ENCODE measurements at regions not wholly inside any gene's neighbourhood (a gene's known extent, or its start where the extent isn't known, plus 50 kb on each side); places are given as distances from the start of the nearest gene placed in this dataset.
"Not testable (repeated sequence)": the region's sequence is repeated elsewhere in the genome, so short reads cannot be mapped to it uniquely, and the experiment has no call there.

DNA sequence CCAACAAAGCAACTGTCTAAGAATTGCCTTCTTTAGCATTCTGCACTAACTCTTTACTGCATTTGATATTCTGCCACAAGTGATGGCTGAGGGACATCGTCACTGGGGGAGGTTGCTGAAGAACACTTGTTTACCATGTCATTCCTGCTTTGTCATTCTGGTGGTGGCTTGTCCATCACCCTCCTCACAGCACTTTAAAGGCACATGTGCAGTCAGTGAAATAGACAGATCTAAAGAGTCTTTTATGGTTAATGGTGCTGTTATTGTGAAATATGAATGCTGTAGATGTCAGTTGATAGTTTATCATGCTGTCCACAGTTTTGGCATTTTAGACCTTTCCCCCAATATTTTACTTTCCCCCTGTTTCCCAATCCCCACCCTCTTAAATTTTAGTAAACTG lies 120.9 kb upstream of the TSC22D1 start:
- DNase-seq, result no peak

DNA sequence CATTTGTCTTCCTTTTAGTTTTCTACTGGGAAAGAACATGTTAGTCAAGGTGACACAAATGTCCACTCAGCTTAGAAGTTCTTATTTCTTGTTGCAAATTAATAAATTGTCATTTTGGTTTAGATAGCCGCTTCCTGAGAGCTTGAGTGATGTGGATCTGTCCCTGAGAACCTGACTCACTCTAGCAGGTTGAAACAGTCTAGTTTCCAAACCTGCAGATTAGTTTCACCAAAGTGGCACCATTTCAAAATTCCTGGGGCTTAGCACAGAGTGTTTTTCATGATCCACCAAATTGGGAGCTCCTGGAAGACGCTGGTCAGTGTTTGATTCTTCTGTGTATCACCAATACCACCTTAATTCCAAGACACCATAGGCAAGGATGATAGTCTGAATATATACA lies 119.4 kb upstream of the TSC22D1 start:
- DNase-seq, result no peak

DNA sequence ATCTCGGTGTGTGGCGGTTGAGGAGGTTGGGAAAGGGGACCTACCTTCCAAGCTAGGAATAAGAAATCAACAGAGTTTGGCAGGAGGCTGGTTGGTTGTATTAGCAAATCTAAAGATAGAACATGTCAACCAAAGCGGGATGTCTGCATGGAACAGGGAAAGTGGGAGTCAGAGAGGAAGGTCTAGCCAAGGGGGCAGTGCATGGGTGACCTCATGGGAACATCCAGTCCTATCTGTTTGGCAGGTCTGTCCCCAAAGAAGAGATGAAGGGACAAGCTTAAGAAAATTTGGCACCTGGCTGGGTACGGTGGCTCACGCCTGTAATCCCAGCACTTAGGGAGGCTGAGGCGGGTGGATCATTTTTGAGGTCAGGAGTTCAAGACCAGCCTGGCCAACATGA lies 118.7 kb upstream of the TSC22D1 start:
- no peak for DNase-seq

DNA sequence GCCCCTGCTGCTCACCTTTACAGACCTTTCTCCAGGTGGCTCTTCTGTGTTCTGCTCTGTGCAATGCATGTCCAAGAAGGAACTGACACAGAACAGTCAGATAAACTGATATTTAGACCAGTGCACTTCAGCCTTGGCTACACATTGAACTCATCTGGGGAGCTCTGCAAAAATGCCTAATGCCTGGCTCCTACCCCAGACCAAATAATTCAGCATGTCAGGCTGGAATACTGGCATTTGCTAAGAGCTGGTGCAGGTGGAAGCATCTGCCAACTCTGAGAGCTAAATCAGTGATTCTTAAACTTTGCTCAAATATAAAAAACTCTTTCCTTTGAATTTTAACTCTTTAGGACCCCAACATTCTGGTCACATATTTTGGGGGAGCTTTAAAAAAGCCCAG lies 118.2 kb upstream of the TSC22D1 start:
- no peak for DNase-seq

DNA sequence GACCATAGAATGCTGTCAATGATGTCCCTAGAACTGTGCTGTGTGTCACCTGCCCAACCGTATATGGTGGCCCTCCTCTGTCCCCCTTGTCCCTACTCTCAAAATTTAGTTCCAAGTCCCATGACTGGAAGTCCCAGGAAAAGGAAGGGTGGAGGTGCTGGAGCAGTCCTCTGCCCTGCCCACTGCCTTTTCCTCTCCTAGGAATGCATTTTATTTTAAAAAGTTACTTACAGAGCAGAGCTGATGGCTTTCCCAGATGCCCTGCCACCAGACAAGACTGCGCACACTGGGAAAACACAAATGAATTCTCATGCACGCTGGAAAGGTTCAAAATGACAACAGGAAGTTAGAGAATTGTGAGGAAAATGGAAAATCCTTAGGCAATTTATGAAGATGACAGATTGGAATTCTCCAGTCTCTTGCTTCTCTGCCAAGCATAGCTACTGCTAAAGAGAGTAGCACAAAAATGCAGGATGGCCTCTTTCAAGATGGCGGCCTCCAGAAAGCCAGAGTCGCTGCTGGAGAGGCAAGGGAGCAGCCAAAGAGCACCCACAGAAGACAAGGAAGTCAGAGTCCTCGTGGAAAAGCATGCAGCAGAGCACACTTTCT lies 117.1 kb upstream of the TSC22D1 start:
- DNase-seq, result no peak

DNA sequence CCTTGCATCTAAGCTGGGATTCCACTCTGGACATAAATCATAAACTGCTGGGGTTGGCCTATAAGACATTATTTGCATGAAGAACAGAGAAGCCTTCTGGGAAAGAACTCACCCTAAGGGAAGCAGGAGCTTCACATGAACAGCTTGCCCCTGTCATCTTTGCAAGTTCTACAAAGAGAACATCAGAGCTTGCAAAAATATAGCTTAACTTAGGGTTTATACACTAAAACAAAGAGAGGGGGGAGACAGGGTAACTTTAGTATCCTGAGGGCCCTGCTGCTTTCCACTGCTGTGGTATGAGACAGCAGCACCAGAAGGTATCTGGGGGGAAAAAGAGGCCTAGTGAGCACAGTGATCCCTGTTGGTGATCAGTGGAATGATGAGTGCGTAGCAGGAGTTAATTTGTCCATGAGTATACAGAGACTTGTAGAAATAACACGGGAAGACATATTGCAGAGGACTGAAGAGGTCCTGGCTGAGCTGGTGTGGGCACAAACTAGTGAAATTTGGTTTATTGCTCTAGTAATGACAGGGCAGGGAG lies 116.1 kb upstream of the TSC22D1 start:
- peak; percentile 58 for DNase-seq

DNA sequence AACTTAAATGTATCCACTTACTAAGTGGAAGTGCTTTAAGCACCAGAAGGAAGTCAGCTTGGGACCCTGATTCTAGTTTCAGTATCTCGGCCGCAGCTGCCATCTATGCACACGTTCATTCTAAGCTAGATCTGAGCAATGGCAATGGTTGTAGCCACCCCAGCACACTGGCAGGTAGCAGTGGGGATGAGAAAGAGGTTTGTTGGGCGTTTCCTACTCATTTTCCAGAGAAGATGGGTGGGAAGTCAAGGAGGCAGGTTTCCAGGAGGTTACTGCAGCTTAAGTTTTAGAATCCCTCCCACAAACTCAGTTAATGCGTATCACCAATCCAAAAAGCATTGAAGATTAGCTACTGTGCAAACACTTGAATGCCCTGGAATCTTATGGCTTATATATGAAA lies 114.2 kb upstream of the TSC22D1 start:
- DNase-seq, result no peak

DNA sequence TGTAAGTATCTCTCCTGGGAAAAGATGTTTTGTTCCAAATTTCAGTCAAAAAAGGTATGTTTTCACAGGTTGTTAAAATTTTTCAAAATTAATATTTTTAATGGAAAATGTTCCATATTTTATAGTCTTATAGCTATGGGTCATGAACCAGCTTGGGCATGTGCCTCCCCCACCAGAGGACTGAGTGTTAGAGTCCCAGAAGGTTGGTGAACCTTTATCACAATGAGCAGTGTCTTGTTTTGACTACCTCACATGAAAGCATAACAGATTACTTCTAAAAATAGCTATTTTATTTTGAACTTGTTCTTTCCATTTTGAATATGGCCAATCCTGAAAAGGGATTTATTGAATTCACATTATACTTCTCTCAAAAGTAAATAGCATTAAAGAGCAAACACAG lies 112.5 kb upstream of the TSC22D1 start:
- no peak for DNase-seq

DNA sequence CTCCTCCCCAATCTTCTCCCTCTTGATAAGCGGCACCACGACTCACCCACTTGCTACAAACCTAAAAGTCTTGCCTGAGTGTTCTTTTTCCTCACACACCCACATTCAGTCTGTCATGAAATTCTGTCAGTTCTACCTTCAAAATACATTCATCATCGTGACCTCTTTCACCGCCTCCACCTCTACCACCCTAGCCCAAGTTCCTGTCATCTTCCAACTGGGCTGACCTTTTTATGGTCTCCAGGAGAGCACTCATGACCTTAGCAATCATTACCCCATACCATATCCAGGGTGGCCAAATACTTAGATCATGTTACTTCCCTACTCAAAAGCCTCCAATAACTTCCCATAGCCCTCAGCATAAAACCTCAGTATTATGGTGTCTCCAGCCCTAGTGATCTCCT lies 110.4 kb upstream of the TSC22D1 start:
- no peak for DNase-seq

DNA sequence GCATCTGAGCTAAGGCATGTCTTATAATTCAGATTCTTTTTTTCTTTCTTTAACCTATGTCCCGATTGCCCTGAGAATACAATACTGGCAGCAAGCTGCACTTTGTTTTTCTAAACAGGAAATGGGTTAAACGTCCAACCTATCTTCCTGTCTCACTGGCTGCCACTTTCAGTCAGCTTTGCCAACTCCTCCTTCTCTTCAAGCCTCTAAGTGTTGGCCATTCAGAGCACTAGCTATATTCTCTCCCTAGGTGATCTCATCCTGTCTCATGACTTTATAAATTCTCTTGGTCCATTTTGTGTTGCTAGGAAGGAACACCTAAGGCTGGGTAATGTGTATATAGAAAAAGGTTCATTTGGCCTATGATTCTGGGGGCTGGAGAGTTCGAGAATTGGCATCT lies 109.5 kb upstream of the TSC22D1 start:
- DNase-seq, result no peak

DNA sequence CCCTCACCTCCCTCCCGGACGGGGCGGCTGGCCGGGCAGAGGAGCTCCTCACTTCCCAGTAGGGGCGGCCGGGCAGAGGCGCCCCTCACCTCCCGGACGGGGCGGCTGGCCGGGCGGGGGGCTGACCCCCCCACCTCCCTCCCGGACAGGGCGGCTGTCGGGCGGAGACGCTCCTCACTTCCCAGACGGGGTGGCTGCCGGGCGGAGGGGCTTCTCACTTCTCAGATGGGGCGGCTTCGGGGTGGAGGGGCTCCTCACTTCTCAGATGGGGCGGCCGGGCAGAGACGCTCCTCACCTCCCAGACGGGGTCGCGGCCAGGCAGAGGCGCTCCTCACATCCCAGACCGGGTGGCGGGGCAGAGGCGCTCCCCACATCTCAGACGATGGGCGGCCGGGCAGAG lies 106.3 kb upstream of the TSC22D1 start:
- DNase-seq, result not testable (repeated sequence)

DNA sequence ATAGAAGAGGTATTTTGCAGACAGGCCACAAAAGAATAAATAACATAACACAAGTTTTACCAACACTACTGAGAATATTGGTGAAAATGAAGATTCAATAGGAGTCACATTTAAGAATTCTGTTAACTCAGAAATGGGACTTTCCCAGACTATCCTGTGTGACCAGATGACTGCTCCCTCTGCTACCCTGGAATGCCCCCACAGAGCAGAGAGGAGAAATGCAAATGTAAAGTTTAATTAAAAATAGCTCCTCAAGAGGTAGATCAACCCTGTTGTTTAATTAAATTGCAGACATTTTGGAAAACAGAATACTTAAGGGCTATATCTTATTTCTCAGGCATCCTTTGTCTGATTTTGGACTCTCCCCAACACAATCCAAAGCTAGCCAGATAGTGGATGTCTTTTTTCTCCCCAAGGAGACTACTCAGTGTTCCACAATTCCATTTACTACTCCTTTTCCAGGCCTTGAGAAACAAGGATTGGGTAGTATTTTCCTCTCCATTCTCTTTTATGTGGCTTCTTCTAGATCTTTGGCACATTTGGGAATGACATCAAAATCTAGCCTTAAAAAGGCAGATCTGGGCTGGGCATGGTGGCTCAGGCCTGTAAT lies 104.7 kb upstream of the TSC22D1 start:
- DNase-seq, result no peak

DNA sequence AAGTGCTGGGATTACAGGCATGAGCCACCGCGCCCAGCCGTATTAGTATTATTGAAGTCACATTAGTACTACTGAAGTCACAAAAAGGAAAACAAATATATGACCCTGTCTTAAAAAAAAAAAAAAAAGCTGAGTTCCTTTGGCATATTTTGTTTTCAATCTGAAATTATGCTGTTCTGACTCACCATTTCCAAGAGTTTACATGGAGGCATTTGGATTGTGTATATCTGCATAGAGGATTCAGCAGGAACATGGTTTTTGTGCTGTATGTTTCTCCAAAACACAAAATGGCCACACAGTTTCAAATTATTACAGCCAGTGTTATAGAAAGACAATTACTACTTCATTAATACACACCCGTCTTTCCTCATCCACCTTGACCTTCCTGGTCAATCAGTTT lies 103.5 kb upstream of the TSC22D1 start:
- peak; percentile 36 for DNase-seq

DNA sequence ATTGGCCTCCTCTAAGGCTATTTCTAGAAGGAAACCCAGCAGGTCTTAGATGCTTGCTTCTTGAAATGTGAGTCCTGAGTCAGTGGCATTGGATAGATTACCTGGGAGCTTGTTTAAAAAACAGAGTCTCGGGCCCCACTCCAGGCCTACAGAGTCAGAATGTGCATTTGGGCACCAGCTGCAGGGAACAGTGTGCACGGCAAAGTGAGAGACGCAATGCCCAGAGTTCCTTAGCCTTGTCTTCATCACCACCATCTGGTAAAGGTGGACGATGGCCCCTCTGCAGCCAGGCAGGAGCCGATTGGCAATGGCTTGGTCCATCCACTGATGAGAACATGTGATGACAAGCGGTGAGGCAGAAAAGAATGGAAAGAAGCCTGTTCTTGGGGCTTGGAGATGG lies 102.1 kb upstream of the TSC22D1 start:
- DNase-seq, result no peak

DNA sequence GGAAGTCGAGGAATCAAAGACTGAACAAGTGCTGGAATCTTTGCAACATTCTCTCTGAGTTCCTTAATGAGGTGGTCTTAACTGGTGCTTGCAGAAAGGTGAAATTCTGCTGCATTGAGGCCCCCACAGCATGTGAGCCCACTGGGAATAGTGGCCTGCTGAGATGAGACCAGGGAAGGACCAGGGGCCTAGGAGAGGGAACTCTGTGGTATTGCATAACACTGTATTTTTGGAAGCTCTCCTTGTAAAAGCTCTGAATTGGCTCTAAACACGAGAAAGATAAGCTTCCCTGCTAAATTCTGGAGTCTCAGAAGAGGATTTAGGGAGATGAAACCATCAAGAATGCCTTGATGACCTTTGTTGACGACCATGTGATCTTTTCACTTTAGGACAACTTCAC lies 100.4 kb upstream of the TSC22D1 start:
- DNase-seq, result no peak

DNA sequence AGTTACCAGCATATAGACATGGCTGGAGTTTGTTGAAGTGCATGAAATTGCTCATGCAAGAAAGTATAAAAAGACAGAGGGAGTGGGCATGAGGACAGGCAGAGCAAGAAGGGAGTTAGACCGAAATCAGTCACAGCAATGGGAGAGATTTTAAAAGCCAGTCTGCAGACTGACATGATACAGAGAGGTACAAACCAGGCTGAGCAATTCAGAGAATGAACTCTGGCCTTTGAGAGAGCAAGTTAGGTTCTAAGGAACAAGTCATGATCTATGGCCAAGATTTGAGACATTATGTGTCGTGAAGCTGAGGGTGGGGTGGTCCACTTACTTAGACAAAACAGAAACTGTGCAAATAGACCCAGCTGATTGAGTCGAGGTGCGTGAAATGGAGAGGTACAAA lies 93.4 kb upstream of the TSC22D1 start:
- DNase-seq, result no peak

DNA sequence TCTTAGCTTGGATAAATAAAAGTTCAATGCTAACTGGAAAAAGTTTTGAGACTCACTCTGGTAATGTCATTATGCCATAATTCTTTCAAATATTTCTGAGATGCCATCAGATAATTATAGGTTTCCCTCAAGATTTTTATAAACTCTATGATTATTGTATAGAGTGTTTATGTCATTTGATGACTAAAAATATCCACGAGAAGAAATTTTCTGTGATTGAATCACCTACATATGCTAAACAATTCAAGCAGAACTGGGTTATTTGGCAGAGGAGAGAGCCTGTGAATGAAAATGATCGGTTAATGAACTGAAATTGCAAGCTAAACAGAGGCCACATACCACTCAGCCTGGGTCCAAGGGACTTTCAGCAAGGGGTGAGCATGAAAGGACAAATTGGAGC lies 92.6 kb upstream of the TSC22D1 start:
- DNase-seq, result peak; percentile 91

DNA sequence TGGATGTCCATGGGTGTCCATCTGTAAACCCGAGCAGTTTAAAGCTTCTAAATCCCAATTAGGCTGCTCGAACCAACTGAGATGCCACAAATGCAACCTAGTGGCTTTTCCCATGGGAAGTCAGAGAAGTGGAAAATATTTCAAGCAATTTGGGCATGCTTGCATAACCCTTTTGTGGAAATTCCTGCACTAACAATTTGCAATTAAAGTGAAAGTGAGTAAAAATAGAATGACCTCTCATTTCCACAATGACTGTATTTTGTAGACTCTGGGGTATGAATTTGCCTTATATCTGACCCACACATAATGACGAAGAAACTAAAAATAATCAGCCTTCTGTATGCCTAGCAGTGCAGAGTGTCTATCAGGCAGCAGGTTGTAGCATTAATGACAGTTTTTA lies 91.8 kb upstream of the TSC22D1 start:
- peak; percentile 83 for DNase-seq

DNA sequence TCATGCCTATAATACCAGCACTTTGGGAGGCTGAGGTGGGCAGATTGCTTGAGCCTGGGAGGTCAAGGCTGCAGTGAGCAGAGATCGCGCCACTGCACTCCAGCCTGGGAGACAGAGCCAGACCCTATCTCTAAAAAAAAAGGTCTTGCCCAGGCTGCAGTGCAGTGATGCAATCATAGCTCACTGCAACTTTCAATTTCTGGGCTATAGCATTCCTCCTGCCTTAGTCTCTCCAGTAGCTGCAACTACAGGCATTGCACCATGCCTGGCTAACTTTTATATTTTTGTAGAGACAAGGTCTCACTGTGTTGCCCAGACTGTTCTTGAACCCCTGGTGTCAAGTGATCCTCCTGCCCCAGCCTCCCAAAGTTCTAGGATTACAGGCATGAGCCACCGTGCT lies 90.4 kb upstream of the TSC22D1 start:
- peak; percentile 79 for DNase-seq

DNA sequence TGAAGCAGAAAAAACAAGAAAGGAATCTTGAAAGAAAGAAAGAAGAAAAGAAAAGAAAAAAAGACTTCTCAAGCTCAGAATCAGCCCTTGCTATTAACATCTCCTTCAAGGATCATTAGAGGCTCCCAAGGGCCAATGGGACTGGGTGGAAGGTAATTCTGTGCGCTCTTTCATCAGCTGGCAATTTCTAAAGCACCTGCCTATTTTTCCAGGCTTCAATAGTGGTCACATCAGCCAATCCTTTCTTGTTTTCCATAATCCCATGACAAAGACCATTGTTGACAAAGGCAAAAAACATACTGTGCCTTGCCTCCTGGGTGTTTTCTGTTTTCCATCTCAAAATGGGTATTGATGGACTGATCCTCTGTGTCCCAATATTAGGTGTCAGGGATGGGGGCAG lies 88.2 kb upstream of the TSC22D1 start:
- DNase-seq, result no peak

DNA sequence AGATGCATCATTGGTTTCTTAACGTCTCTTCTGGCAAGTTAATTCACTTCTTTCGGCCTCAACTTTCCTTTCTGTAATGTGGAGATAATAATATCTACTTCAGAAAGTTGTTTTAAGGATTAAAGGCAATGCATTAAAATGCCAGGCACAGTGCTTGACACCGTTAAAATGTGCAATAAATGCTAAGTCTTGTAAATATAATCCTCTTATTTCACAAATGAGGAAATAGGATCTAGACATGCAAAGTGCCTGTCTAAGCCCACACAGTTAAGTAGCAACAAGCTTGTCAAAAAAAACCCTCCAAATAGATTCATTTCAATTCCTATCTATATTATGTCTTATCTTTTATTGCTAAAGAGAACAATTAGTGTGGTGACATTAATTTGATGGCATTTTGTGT lies 86.4 kb upstream of the TSC22D1 start:
- no peak for DNase-seq

DNA sequence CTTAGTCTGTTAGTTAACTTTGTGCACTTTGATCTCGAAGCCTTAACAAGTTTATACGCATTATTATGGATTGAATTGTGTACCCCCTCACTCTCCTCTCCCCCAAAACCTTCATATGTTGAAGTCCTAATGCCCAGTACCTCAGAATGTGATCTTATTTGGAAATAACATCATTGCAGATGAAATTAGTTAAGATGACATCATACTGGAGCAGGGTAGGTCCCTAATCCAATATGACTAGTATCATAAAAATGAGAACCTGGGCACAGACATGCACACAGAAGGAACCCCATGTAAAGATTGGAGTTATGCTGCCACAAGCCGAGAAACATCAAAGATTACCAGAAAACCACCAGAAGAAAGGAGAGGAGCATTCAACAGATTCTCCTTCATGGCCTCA lies 85.8 kb upstream of the TSC22D1 start:
- DNase-seq, result no peak

DNA sequence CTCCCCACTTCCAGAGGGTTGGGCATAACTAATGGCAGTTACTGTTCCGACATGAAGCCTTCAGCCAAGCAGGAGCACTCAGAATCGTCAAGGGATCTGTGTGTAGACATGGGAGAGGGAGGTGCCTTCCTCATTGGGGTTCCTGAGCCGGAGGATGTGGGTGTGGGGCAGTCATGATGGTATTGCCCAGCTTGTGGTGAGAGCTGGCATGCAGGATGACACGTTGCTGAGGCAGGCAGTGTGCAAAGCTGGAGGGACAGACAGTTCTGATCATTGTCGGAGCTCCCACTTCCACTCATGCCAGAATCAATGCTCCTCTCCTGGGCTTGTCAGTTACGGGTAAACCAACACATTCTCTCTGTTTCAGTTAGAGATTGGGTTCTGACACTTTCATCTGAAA lies 83.9 kb upstream of the TSC22D1 start:
- peak; percentile 40 for DNase-seq

DNA sequence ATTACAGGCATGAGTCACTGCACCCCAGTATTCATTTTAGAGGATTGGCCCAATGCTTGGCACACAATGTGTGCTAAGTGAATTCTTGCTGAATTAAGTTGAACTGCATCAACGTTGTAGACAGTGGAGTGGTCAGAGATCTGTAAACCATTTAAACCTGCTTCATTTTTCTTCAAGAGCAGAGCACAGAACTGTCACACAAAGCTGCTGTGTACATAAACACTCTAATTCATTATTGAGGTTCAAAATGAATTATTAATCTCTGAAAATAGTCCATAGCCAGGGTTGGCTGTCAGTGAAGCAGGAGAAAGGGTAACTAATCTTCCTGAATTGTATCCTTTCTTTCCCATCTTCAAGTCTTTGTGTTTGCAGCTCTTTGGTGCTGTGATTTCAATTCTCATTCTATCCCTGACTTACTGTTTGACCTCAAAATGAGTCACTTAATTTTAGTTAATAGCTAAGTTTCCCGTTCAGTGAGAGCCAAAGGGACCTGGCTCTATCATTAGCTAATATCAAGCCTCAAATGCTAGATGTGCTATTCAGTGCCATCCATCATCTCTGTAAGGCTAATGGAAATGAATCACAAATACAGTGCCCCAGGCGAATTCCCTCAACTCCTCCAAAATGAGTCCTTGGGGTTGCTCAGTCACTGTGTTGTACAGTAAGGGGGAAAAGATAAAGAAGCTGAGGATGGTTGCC lies 77.0 kb upstream of the TSC22D1 start:
- peak; percentile 70 for DNase-seq

DNA sequence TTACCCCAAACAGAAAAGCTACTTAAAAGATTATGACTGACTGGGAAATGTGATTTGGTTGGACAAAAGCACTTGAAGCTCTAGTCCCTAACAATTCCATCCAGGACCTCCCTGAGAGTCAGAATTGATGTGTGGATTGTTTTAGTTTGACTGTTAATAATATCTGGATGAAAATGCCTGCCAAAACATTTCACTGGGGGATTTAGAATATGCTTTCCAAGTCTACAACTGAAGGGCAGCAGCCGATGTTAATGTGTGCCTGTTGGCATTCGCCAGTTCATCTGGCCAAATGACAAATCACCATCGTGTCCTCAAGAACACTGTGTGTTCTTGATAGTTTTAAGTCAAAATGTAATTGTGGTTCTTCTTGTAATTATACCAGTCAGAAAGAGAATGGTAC lies 76.0 kb upstream of the TSC22D1 start:
- no peak for DNase-seq
